Inflammatory macrophage (primary cell): ENCODE measurements at regions not wholly inside any gene's neighbourhood (a gene's known extent, or its start where the extent isn't known, plus 50 kb on each side); places are given as distances from the start of the nearest gene placed in this dataset.

ENCODE experiments used
- DNase-seq, 2 donors: peaks; one replicate each; pipeline ENCODE4 v3.0.0-alpha.2; 2020 to 2022

DNA sequence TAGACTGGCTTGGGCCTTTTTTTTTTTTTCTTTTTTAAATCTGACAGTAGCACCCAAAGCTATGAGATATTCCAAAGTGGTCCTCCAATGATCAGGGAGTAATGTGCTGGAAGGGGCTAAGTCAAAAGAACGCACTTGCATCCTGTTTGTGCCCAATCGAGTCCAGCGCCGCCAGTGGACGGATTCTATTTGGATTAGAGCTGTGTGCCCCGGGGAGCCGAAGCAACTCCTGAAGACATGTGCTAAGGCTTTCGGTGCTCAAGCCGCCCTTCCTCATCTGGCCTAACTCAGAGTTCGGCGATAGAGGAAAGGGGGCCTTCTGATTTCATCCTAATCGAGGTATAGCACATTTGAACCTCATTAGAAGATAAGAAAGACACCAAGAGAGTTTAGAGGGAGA, 147.8 kb upstream of the NECTIN1 start:
- DNase-seq, result no peak

DNA sequence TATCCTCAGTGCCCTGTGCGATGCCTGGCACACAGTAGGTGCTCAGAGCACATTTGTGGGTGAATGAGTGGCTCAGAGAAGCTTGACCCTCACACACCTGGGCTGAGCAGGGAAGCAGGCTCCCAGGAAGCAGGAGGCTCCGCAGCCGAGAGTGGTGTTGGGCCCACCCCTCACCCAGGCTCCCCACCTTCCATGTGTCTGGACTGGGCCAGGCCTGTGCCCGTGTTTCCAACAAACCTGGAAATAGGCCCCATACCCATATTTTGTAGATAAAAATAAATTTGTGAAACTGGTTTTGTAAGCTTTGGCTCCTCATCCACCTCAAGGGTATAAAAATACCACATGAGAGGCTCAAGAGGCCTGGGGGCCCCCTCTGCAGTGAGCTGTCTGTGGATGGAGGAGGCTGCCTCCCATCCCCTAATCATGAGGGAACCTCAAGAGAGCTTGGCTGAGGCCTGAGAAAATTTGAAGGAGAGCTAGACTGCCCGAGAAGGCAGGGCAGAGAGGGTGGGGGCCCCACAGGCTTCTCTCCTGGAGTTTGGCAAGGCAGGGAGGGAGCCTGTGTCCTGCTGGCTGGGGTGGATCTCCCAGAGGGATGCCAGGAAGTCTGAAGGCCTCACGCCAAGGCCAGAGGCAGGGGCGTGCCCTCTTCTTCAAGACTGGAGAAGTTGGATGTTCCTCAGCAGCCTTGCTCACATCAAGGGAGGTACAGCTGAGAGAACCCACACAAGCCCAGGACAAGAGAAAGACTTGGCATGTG, 147.0 kb upstream of the NECTIN1 start:
- no peak for DNase-seq

DNA sequence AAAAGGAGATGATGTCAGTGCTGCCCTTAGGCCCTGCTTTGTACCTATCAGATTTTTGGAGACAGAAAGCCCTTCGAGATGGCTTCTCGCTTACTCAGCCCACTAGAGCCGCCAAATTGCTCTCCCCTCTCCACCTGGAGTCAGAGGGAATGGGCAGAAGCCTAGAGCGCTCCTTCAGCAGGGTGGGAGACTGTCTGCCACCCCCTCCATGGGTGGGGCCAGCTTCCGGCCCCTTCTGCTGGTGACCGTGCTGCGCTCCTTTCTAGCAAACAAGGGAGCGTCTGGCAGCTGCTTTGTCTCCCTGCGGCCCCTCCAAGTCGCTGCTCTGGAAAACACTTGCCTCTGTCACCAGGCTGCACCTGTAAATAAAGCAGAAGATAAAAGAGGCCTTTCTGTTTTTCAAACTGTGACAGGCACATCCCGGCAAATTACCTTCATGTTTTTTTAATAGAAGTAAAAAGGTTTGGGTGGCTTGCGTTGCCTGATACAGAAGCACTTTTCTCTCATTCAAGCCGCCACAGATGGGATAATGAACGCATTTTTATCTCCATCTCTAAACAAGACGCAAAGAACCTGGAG, 145.7 kb upstream of the NECTIN1 start:
- DNase-seq, result no peak

DNA sequence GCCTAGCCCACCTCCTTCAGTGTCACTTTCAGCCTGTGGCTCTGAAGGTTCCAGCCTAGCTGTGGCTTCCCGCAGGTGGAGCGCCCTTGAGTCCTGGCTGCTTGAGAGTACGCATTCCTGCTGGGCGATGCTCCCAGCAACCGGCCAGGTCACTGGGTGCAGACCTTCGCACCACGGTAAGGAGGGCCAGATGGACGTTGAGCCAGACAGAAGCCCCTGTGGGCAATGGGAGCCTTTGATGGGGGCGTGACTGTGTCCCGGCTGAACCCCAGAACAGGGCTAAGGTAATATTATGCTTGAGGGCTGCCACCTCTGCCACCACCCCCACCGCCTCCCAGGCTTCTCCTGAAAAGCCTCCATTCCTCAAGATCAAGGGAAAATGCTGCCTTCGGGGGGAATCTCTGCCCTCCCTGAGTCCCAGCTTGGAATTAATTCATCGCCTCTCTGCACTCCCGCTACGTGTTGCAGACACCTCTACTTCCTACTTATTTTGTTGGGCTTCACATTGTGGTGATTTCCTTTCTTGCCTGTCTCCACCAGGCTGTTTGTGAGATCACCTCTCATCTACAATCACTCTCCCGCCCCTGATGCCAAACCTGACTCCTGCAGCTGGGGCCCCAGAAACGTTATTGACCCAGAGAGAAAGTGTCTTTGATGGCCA, 144.9 kb upstream of the NECTIN1 start:
- no peak for DNase-seq

DNA sequence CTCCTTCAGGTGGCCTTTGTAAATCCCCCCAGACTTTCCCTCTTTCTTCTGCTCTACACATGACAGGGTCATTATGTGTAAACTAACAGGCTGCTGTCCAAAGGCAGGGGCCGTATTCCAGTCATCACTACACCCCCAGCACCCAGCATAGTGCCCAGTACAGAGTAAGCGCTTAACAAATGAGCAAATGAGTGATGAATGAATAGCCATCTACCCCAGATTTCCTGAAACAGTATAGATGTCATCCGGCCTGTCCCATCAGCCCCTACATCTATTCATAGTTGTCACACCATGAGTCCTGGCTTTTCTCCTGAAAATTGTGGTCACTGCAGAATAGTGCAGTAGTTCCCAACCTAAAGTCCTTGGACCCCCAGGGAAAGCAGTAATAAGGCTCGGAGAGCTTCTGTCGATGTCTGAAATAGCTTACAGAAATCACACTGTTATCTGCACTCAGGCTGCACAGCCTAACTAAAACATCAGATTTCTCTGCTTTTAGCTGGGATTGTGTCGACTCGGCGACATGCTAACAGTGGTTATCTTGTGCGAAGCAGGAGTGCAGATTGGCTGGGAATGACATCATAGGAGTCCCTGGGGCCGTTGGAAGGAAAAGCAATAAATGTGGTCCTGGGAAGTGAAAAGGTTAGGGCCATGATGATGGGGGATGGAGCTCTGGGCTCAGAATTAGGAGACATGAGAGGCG, 143.8 kb upstream of the NECTIN1 start:
- no peak for DNase-seq

DNA sequence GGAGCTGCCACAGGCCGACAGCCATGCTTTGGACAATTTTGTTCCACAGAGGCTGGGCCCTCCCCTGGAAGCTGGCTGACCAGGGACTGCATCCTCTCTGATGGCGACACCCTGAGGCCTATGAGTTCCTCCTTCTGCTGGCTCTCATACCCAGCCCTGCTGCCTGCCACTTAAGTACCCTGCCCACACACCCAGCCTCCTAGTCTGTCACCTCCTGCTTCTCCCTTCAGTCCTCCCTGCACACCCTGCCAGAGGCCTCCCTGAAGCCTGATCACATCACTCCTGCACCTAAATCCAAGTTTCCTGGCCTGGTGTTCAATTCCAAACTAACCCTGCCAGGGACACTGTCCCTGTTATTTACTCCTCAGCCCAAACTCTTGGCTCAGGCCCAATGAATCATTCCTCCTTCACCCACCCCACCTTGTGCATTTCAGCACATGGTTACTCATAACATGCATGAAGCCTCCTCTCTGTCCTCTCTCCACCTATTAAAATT, 136.7 kb upstream of the NECTIN1 start:
- peak; percentile 25 to 58 for DNase-seq

DNA sequence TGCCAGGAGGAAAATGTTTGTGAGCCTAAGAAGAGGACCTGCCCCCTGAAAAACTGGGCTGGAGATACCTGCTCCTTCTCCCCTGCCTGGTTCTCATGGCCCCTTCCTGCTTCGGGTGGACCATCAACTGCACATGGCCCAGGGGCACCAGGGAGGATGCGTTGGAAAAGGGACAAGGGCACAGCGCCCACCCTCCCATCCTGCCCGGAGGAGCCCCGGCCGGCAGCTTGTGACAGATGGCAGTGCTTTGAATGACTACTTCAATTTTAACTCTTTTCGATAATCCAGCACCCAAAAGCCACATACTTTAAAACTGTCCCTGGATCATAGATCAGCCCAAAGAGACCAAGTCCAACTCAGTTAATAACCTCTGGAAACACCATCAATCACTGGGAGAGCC, 135.8 kb upstream of the NECTIN1 start:
- no peak for DNase-seq

DNA sequence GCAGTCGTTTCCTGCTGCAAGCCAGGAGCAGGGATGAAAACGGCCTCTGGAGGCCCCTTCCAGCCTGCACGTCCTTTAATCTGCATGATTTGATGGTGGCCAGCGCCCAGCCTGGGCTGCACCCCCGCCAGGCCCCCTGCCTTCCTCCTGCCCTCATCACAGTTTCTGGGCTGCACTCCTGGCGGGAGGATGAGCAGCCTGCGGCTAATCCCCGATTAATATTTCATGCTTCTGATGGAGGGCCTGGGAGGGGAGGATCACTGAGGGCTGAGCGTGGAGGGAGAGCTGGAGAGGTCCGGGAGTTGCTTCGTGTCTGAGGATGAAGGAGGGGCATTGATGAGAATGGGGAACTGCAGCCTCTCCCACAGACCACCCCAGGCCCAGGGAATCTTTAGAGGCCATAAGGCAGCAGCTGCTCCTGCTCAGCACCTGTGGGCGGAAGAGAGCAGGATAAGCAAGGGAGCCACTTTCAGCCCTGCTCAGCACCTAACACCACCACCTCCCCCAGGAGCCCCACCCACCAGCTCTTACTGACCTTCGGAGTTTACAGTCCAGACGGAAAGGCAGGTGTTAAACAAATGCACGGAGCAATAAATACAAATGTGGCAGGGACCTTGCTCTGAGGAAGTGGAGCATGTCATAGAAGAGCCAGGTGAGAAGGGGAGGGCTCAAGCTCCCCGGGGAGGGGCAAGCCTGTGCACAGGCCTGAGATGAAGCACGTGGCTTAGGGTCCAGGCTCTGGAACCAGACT, 135.0 kb upstream of the NECTIN1 start:
- no peak for DNase-seq

DNA sequence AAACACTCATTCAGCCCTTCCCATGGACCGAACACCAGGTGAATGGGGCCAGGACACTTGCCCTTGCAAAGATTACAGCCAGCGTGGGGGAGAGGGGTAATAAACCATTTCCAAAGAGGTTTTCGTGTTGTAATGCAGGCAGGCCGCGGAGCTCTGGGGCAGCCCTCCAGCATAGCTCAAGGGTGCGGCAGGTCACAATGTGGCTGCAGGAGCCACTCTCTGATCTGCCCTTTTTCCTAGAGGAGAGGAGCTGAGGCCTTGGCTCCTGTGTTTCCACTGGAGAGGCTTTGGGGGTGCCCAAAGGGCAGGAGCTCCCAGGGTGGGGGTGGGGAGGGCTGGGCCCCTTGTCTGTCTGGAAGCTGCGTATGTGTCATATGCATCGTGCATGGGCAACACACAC, 134.2 kb upstream of the NECTIN1 start:
- no peak for DNase-seq

DNA sequence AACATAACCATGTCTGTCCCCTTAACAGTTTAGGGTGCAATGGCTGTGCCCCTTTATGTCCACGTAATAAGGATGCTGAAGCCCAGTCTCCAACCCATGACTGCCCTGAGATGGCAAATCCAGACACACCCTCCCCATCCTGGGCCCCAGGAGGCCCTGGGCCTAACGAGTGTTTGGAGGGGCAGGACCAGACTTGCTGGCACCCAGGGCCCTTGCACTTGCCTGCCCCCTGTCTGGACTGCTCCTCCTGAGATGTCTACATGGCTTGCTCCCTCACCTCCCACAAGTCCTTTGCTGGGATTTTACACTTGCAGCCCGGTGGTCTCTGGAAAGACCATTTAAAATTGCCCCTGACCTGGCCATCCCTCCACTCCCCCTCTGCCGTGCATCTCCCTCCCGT, 132.2 kb upstream of the NECTIN1 start:
- DNase-seq, result no peak

DNA sequence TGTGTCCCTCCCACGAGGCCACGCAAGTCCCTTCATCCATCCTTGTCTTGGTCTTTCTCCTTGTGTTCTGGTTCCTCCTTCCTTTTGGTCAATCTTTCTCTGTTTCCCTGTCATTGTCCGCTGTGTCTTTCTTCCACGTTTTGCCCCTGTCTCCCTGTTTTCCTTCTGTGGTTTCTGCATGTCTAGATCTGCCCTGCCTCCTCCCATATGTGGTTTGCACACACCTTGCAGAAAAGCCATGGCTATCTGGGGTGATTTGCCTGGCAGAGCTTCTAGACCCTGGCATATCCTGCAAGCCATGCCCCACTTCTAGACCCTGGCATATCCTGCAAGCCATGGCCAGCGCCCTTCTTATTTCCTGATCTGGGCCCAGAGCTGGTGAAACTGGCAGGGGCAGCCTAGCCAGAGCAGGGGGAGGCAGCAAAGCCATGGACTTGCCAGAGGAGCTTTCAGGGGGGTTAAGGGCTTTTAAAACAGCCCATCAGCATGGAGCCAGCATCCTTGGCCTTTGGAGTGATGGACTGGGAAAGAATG, 131.6 kb upstream of the NECTIN1 start:
- no peak for DNase-seq

DNA sequence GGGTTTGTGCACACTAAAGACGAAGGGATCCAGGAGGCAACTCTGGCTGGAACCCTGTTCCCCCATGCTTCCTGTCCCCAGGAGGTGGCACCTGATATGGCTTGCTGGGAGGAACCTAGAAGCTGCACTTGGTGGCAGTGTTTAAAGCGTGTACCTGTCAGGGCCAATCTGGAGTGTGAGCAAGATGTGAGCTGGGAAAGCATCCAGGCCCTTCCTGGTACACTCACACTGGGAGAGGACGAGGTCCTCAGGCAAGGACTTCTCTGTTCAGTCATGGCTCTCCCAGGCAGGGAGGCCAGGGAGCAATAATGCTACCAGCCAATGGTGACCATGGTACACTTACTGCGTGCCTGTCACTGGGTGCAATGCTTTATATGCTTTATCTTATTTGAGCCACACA, 130.7 kb upstream of the NECTIN1 start:
- DNase-seq, result no peak

DNA sequence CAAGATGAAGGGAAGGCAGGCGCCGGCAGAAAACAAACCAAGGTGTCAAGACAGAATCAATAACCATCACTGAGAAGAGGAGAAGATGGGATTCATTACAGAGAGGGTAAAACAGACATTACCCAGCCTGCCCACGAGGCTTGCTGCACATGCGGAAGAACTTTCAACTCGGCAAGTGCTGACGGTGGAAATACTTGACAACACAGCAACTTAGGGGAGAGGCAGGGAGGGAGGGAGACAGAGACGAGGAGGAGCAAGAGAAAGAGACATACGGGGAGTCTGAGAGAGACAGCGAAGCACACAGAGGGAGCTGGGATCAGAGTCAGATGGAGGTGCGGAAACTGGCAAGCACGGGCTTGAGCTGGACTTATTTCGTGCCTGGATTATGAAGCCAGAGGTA, 129.3 kb upstream of the NECTIN1 start:
- DNase-seq, result no peak

DNA sequence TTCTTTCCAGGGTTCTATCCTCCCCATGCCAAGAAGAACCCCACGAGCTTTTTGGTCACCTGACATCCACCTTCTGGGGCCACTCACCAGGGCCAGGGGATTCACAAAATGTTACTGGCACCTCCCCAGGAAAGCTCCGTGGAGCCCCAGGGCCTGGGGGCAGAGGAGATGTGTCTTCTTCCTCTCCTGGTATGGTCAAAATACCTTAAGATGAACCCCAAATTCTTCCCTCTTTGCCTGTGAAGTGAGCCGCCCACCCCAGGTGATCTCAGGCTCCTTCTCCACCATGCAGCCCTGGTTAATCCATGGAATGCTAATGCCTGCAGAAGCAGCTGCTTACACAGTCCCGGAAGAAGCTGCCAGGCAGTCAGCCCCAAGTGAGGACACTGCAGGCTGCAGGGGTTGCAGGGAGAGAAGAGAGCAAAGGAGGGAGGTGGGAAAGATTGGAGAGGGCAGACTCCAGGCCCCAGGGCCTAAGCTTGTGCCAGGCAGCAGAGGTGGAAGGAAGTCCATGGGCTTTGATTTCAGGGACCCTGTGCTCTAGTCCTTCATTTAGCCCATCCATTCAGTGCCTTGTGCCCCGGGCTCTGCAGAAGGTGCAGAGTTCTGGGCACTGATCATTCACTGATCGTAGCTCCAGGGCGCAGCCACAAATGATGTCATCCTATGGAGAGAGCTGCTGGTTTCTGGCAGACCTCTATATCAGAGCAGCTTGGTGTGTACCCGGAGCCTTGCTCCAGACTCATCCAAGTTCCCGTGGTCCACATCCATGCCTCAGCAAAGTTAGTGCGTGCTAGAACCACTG, 127.9 kb upstream of the NECTIN1 start:
- DNase-seq, result no peak

DNA sequence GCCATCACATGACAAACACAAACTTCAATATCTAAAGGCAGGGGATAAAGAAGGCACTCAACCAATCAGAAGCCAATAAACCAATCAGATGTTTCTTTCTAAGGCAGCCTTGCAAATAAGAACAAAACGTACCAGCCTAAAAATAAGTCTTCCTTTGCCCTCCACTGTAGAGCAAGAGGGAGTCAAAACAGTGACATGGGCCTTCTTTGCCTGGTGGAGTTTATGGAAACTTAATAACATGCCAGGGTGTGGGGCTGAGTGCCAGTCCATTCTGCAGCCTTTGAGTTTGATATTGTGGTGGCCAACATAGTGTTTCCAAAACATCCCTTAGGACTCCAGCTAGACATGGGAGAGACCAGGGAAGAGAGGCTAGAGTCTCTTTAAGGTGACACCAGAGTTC, 126.1 kb upstream of the NECTIN1 start:
- DNase-seq, result no peak

DNA sequence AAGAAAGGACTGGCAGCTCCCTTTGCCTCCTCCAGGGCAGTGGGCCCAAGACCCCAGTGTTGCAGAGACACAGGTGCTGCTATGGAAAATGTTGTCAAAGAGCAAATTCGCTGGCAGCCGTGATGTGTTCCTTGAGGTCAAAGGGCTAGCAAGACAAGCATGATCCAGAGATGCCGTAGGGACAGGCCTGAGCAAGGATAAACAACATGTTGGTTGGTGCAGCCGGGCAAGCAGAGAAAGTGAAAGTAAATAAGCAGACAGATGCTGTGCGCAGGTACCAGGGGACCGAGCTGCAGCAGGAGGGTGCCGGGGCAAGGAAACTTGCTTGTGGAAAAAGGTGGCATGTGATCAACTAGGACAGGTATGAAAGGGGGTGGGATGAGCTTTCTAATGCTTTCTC, 125.5 kb upstream of the NECTIN1 start:
- DNase-seq, result no peak

DNA sequence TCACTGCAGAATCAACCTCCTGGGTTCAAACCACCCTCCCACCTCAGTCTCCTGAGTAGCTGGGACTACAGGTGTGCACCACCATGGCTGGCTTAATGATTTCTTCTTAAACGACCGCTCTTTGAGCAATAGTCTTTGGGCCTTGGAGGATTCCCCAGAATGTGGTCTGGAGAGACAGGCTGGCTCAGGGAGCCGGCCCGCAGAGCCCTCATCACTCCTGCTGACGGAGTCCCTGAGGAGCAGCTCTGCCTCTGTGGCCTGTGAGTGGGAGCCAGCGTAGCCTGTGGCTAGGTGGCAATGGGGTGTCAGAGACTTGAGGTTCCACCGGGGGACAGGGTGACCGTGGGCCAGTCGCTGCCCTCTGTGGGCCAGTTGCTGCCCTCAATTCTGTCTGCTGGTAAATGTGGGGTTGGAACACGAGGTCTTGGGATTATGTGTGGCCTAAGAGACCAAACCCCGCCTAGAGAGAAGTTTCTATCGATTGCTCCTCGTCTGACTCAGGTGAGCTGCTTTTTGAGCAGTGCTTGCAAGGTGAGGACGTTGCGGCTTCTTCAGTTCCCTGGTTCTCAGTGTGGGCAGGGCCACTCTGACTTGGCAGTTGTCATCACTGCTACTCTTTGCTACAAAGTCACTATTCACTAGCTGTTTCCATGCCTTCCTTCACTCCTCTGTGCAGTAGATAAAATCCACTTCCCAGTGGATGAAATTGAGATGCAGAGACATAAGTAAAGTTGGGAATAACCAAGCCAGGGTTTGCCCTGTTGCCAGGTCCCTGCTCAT, 124.8 kb upstream of the NECTIN1 start:
- DNase-seq, result no peak

DNA sequence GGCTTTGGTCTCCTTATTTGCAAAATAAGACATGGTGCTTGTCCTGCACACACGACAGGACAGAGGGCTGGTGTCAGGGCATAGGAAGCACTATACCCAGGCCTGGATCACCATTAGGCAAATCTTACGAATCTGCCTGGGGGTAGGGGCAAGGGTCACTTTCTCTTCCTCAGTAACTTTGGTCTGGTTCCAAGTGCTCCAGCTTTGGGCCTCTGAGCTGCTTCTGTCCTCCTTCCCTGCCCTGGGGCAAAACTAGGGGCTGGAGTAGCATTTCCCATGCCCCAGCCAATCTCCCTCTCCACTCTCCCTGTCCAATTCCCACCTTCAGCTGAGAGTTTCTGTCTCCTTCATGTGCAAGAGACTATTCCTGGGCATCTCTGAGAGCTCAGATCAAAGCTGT, 123.7 kb upstream of the NECTIN1 start:
- DNase-seq, result no peak

DNA sequence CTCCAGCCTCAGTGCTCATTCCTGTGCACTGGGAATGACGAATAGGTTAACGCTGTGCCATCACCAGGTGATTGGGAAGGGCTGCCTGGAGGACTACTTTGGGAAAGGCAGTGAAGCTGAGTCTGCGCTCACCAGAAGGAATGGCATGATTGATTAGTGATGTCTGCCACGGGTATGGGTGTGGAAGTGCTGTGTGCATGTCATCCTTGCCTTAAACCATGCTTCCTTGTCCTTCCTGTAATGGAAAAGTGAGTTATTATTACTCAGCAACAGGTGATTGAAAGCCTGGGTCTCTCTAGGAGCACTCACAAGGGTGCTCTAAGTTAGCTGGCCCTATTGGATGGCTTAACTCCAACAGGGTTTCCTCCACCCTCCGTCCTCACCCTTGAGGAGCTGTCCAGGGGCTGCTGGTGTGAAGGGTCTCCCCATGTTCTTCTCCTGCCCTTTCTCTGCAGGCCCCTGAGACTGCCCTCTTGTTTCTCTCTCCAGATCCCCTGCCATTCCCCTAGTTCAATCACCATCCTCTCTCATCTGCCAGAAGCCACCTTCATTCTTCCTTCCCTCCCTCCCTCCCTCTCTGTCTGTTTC, 121.9 kb upstream of the NECTIN1 start:
- DNase-seq, result no peak

DNA sequence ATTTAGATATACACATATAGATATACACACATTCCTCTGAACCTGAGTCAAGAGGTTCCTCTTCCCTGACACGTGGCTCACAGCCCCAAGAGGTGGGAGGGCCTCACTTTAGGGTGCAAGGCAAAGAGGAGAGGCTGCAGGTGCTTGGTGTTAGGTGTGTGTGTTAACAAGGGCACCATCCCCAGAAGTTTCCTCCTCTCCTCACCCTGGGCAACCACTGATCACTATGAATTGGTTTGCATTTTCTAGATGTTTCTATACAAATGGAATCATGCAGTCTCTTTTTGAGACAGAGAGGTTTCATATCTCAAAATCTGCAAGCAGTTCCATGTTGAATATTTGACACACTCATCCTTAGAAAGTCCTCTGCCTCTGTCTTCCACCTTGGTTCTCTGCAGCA, 120.9 kb upstream of the NECTIN1 start:
- no peak for DNase-seq
